D721Med (cell line): ENCODE measurements at regions not wholly inside any gene's neighbourhood (a gene's known extent, or its start where the extent isn't known, plus 50 kb on each side); places are given as distances from the start of the nearest gene placed in this dataset.

Experiments used
- DNase-seq: peaks from one replicate; pipeline ENCODE4 v3.0.0; 2011; ENCODE audit warnings: low spot score; ENCODE audit not compliant: insufficient read length
- FAIRE-seq: peaks from 2 replicates; lab custom pipeline; 2011; peaks lifted over from hg19 to GRCh38; lab: Jason Lieb, UNC
- TF ChIP-seq, protein P1 (sequence below): IDR thresholded peaks from 2 replicates; pipeline ENCODE4 v1.5.1; 2012; ENCODE audit warnings: mild to moderate bottlenecking, control low read depth; ENCODE audit not compliant: insufficient read depth; ENCODE audit errors: missing control alignments

DNA sequence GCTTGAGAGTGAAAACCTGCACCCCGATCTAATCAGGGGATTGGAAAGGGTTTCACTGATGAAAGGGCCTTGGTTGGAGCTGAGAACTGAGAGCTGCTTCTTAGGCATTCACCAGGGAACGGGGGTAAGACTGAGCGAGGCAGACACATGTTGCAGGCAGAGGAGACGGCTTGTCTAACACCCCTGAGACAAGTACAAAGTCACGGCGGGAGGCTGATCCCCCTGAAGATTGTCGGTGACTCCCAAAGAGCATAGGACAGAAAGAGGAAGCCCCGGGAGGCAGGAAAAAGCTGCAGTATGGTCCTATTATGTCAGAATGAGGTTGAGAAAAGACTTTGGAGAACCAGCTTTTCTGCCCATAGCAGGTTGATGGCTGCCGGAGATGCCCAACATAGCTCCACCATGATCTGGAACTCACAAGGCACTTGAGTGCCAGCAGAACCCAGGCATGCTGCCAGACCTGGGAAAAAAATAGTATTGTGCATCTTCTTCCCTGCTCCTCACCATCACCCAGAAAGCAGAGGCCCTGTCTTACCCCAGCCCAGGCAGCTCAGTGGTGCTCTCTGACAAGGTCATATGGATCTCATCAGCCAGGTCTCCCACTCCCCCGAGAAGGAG, 463.9 kb upstream of the PROX1 start:
- DNase-seq = no peak
- TF ChIP-seq, protein P1, sequence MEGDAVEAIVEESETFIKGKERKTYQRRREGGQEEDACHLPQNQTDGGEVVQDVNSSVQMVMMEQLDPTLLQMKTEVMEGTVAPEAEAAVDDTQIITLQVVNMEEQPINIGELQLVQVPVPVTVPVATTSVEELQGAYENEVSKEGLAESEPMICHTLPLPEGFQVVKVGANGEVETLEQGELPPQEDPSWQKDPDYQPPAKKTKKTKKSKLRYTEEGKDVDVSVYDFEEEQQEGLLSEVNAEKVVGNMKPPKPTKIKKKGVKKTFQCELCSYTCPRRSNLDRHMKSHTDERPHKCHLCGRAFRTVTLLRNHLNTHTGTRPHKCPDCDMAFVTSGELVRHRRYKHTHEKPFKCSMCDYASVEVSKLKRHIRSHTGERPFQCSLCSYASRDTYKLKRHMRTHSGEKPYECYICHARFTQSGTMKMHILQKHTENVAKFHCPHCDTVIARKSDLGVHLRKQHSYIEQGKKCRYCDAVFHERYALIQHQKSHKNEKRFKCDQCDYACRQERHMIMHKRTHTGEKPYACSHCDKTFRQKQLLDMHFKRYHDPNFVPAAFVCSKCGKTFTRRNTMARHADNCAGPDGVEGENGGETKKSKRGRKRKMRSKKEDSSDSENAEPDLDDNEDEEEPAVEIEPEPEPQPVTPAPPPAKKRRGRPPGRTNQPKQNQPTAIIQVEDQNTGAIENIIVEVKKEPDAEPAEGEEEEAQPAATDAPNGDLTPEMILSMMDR = no peak
- FAIRE-seq = no peak

DNA sequence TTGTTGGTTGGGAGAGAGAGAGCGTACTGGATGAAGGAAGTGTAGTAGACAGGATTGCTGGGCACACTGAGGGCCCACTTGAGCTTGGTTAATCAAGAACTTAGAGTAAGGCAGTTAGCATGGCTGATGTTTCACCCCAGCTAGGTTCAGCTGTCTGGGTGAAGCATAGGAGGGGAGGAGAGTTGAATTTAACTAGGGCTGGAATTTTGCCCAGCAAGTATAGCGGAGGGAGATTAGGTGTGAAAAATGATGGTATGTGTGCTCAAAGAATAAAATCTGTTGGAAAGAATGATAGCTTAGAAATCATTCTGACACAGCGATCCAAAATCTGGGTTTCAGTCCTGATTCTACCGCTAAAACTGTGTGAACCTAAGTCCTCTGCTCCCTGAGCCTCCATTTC, 461.5 kb upstream of the PROX1 start:
- TF ChIP-seq, protein P1 = no peak
- no peak for FAIRE-seq
- DNase-seq = no peak

DNA sequence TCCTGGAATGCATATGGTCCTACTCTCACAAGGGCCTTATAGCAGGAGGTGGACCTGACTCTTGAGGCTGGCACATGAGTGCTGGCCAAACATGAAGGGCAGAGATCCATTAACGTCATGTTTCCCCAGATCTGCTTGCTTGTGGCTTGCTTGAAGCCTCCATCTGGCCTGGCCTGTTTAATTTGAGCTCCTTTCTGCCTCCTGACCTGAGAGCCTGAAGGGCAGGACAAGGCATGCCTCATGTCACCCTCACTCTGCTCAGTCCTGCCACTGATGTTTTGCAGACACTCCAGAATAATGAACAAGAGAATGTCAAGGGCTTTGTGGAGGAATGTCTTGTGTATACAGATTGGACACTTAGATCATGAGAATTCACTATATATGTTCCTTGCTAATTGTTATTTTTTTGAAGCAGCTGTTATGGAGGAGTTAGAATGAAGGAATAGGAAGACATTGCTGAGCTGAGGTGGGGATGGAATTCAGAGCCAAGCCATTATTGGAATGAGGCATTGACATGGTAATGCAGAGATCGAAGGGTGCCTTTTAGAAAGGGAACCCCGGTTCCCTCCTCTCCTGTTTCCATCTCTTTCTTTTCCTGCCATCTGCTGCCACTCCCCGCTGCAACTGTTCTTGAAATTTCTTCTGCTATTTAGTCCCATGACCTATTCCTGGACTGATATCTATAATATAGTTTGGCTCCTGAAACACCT, 457.0 kb upstream of the PROX1 start:
- no peak for FAIRE-seq
- TF ChIP-seq, protein P1 = no peak

DNA sequence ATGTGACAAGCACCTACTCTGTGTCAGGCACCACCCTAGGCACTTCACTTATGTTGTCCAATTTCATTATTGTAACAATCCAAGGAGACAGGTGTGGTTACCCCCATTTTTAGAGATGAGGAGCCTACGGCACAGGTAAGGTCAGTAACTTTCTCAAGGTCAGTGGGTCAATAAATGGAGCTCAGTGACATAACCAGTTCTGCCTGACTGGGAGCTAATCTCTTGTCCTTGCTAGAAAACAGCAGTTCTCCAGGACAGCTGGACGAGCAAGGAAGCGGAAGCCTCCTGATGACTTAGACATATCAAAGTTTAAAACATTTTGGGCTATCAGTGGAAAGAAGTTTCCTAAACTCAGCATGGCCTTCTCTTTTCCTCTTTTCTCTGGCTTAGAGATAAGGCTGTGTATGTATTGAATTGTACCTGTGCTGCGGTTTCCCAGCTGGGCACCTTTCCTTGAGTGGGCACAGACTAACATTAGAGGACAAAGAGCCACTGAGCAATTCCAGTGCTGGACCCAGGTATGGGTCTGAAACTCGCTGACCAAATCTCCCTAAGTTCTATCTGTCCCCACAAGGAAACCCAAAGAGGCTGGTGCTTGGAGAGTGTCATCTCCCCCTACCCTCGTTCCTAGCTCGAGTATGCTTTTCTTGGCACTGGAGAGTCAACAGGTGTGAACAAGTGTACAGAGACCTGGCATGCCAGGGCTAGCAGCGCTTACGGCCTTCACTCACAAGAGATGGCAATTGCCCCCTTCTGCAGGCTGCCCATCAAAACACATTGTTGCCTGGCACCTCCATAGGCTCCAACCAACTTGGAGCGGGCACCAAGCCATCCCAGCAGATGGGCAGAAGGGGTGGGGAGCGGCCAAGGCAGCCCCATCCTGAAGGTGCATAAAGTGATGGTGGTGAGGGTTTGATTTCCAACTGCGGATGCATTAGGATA, 456.1 kb upstream of the PROX1 start:
- FAIRE-seq = no peak
- DNase-seq = no peak
- TF ChIP-seq, protein P1 = no peak

More for the DNA sequence above, 457.0 kb upstream of the PROX1 start:
- no peak for DNase-seq

DNA sequence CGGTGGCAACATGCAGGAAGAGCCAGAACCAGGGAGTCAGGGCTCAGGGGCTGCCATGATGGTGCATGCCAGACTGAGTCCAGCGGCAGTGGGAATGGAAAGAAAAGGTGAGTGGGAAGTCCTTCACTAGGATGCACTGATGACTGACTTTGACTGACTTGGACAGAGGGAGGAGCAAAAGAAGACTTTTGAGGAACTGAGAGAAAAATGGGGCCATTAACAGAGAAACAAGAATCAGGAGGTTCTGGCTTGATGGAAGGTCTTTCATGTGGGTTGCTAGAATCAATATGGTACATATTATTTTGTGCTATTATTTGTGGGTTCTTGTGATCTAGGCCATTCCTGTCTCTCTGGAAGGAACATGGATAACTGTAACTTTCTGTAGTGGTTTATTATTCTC, 454.6 kb upstream of the PROX1 start:
- no peak for DNase-seq
- FAIRE-seq = no peak
- TF ChIP-seq, protein P1 = no peak

DNA sequence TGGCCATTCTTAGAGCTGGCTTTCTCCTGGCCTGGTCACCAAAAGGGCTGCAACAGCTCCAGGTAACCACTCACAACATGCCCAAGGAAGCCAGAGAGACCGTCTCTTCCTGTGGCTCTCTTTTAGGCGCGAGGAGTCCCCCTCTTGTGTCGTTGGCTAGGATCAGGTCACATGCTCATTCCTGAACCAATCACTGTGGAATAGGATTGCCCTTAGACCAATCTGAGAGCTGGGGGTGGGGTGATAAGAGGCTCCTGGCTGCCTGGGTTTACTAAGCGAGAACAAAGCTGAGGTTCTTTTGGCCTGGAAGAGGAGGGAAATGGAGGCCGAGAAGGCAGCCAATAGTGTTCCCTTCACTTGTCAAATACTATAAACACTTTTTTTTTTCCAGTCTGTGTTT, 452.1 kb upstream of the PROX1 start:
- TF ChIP-seq, protein P1 = no peak
- DNase-seq (no peak), FAIRE-seq (no peak)
